DOHH2 (cell line): ENCODE measurements at regions not wholly inside any gene's neighbourhood (a gene's known extent, or its start where the extent isn't known, plus 50 kb on each side); places are given as distances from the start of the nearest gene placed in this dataset.

Experiments used
- H3F3A ChIP-seq: fragments of 200-600 bp; sonication (generic), shearing (Covaris generic); 2 replicates; pipeline ENCODE4 v1.6.0; 2016; ENCODE audit warnings: antibody characterized with exemption, mild to moderate bottlenecking; ENCODE audit not compliant: control insufficient read depth, insufficient read depth
- H3K27ac ChIP-seq: fragments of 200-600 bp; sonication (generic); 2 replicates; pipeline ENCODE4 v1.5.1; 2014; ENCODE audit warnings: low read depth, mild to moderate bottlenecking, low read length, moderate library complexity
- H3K27me3 ChIP-seq: fragments of 200-600 bp; sonication (generic); 2 replicates; pipeline ENCODE4 v1.6.1; 2014; ENCODE audit warnings: mild to moderate bottlenecking, low read length, mixed read lengths; ENCODE audit not compliant: control insufficient read depth
- H3K36me3 ChIP-seq: fragments of 200-600 bp; sonication (generic); 2 replicates; pipeline ENCODE4 v1.6.1; 2014; ENCODE audit warnings: mild to moderate bottlenecking, low read length, moderate library complexity, mixed read lengths; ENCODE audit not compliant: control insufficient read depth
- H3K4me1 ChIP-seq: fragments of 200-600 bp; sonication (generic); 2 replicates; pipeline ENCODE4 v1.6.1; 2014; ENCODE audit warnings: mild to moderate bottlenecking, low read length, mixed read lengths; ENCODE audit not compliant: control insufficient read depth
- H3K4me2 ChIP-seq: fragments of 200-600 bp; sonication (generic); 2 replicates; pipeline ENCODE4 v1.6.0; 2014; ENCODE audit warnings: mild to moderate bottlenecking, low read length, moderate library complexity
- H3K4me3 ChIP-seq: fragments of 200-600 bp; sonication (generic); 2 replicates; pipeline ENCODE4 v1.5.1; 2014; ENCODE audit warnings: mild to moderate bottlenecking, low read length, mixed read lengths
- H3K79me2 ChIP-seq: fragments of 200-600 bp; sonication (generic); 2 replicates; pipeline ENCODE4 v1.6.1; 2014; ENCODE audit warnings: mild to moderate bottlenecking, low read length, mixed read lengths; ENCODE audit not compliant: control insufficient read depth
- H3K9me2 ChIP-seq: fragments of 200-600 bp; sonication (generic); replicated peaks from 2 replicates; pipeline ENCODE4 v1.6.1; 2014; ENCODE audit warnings: mild to moderate bottlenecking, low read length, mixed read lengths; ENCODE audit not compliant: control insufficient read depth
- H3K9me3 ChIP-seq: fragments of 200-600 bp; sonication (generic); 2 replicates; pipeline ENCODE4 v1.6.1; 2014; ENCODE audit warnings: antibody characterized with exemption, low read length, mixed read lengths; ENCODE audit not compliant: control insufficient read depth, insufficient read depth
- H4K20me1 ChIP-seq: fragments of 200-600 bp; sonication (generic); 2 replicates; pipeline ENCODE4 v1.6.0; 2014; ENCODE audit warnings: low read depth, mild to moderate bottlenecking, antibody characterized with exemption, low read length, moderate library complexity; ENCODE audit not compliant: control insufficient read depth, insufficient read depth
- EZH2phosphoT487 ChIP-seq: fragments of 200-600 bp; sonication (generic); IDR thresholded peaks from 2 replicates; pipeline ENCODE4 v1.6.1; 2017; ENCODE audit warnings: borderline replicate concordance, mild to moderate bottlenecking, antibody characterized with exemption, low read length, moderate library complexity, mixed read lengths
- TF ChIP-seq, protein P1 (sequence below): fragments of 200-600 bp; sonication (generic); IDR thresholded peaks from one replicate; pipeline ENCODE4 v1.5.1; 2014; ENCODE audit warnings: antibody characterized with exemption, mild to moderate bottlenecking, low read depth, low read length; ENCODE audit not compliant: poor library complexity, severe bottlenecking

DNA sequence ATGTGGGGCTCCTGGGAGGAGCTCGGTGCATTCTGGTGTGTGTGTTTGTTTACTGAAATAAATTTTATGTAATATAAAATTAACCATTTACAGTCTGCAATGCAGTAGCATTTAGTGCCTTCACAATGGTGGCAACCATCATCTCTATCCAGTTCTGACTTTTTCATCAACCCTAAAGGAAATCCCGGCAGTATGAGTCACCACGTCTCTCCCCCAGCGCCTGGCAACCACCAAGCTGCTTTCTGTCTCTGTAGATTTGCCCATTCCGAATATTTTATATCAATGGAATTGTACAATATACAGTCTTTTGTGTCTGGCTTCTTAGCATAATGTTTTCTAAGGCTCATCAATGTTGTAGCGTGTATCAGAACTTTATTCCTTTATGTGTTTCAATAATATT lies 300.5 kb downstream of the MIAT start:
- Histone ChIP-seq H3K9me3 (no peaks in the 10 kb centered on the region), H3K4me2 (no peak overlapping the region), H3K36me3 (no peaks in the 10 kb centered on the region), H3F3A (no peaks in the 10 kb centered on the region), H4K20me1 (no peaks in the 10 kb centered on the region), H3K27me3 (peaks cover 3% of the 10 kb centered on the region), H3K4me1 (no peaks in the 10 kb centered on the region), H3K9me2 (no peaks in the 10 kb centered on the region), H3K4me3 (no peak overlapping the region), H3K27ac (no peak overlapping the region), H3K79me2 (no peaks in the 10 kb centered on the region)
- TF ChIP-seq, protein P1, sequence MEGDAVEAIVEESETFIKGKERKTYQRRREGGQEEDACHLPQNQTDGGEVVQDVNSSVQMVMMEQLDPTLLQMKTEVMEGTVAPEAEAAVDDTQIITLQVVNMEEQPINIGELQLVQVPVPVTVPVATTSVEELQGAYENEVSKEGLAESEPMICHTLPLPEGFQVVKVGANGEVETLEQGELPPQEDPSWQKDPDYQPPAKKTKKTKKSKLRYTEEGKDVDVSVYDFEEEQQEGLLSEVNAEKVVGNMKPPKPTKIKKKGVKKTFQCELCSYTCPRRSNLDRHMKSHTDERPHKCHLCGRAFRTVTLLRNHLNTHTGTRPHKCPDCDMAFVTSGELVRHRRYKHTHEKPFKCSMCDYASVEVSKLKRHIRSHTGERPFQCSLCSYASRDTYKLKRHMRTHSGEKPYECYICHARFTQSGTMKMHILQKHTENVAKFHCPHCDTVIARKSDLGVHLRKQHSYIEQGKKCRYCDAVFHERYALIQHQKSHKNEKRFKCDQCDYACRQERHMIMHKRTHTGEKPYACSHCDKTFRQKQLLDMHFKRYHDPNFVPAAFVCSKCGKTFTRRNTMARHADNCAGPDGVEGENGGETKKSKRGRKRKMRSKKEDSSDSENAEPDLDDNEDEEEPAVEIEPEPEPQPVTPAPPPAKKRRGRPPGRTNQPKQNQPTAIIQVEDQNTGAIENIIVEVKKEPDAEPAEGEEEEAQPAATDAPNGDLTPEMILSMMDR: no peak
- TF ChIP-seq EZH2phosphoT487: no peak

GRCh38 chr22:26958378-26958777 lies 301.0 kb downstream of the MIAT start:
- Histone ChIP-seq H4K20me1 (no peaks in the 10 kb centered on the region), H3K4me1 (no peaks in the 10 kb centered on the region), H3K27me3 (peaks cover 3% of the 10 kb centered on the region), H3K27ac (no peak overlapping the region), H3K79me2 (no peaks in the 10 kb centered on the region), H3K9me2 (no peaks in the 10 kb centered on the region), H3K4me2 (no peak overlapping the region), H3K4me3 (no peak overlapping the region), H3K9me3 (no peaks in the 10 kb centered on the region), H3K36me3 (no peaks in the 10 kb centered on the region), H3F3A (no peaks in the 10 kb centered on the region)
- TF ChIP-seq, protein P1: no peak
- no peak for TF ChIP-seq EZH2phosphoT487

DNA sequence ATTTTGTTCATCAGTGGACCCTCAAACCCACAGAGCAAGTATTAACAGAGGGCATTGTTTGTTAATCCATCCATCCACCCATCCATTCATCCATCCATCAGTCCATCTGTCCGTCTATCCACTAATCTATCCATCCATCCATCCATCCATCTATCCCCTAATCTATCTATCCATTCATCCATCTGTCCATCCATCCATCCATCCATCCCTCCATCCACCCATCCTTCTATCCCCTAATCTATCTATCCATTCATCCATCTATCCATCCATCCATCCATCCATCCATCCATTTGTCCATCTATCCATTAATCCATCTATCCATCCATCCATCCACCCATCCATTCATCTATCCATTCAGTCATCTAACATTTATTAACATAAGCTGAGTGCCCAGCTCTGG lies 307.3 kb downstream of the MIAT start:
- Histone ChIP-seq H3K27me3 (no peaks in the 10 kb centered on the region), H3K9me3 (no peaks in the 10 kb centered on the region), H3F3A (no peaks in the 10 kb centered on the region), H3K9me2 (no peaks in the 10 kb centered on the region), H3K36me3 (no peaks in the 10 kb centered on the region), H3K4me3 (no peak overlapping the region), H3K27ac (no peak overlapping the region), H3K4me1 (no peaks in the 10 kb centered on the region), H3K79me2 (no peaks in the 10 kb centered on the region), H3K4me2 (no peak overlapping the region), H4K20me1 (no peaks in the 10 kb centered on the region)
- TF ChIP-seq, protein P1: no peak
- TF ChIP-seq EZH2phosphoT487: no peak

GRCh38 chr22:26967282-26967681 lies 309.9 kb downstream of the MIAT start:
- no peaks in the 10 kb centered on the region for H3K79me2 ChIP-seq
- H3K27ac ChIP-seq: no peak overlapping the region
- no peaks in the 10 kb centered on the region for H4K20me1 ChIP-seq
- no peaks in the 10 kb centered on the region for H3K9me2 ChIP-seq
- H3K27me3 ChIP-seq: no peaks in the 10 kb centered on the region
- TF ChIP-seq, protein P1: no peak
- TF ChIP-seq EZH2phosphoT487: no peak
- no peak overlapping the region for H3K4me2 ChIP-seq
- no peak overlapping the region for H3K4me3 ChIP-seq
- H3K4me1 ChIP-seq: no peaks in the 10 kb centered on the region
- no peaks in the 10 kb centered on the region for H3K9me3 ChIP-seq
- no peaks in the 10 kb centered on the region for H3F3A ChIP-seq
- H3K36me3 ChIP-seq: no peaks in the 10 kb centered on the region
